Endothelial cell of umbilical vein (primary cell): ENCODE measurements at regions not wholly inside any gene's neighbourhood (a gene's known extent, or its start where the extent isn't known, plus 50 kb on each side); places are given as distances from the start of the nearest gene placed in this dataset.

Experiments used
- CTCF ChIP-seq, 2 donors: IDR thresholded peaks; 1 replicate in 1 of 2; 2 replicates in 1 of 2; pipeline ENCODE4 v1.5.1; 2011; ENCODE audit warnings: low read length in 2 of 2, mild to moderate bottlenecking in 2 of 2, moderate library complexity in 2 of 2, control low read depth in 1 of 2, inconsistent platforms in 1 of 2, low read depth in 1 of 2; ENCODE audit not compliant: insufficient read depth in 1 of 2; ENCODE audit errors: extremely low read depth in 1 of 2
- EZH2 ChIP-seq: IDR thresholded peaks from 2 replicates; pipeline ENCODE4 v1.6.1; 2012; ENCODE audit warnings: borderline replicate concordance, low read depth, mild to moderate bottlenecking, moderate library complexity, low read length, inconsistent platforms; ENCODE audit not compliant: severe bottlenecking
- FOS ChIP-seq: IDR thresholded peaks from 2 replicates; pipeline ENCODE4 v1.6.1; 2011; ENCODE audit warnings: mild to moderate bottlenecking, low read length, moderate library complexity, borderline replicate concordance; ENCODE audit not compliant: insufficient read depth
- MYC ChIP-seq: IDR thresholded peaks from one replicate; pipeline ENCODE4 v1.6.1; 2011; ENCODE audit warnings: mild to moderate bottlenecking, low read depth, low read length
- POLR2A ChIP-seq: IDR thresholded peaks from 2 replicates; pipeline ENCODE4 v1.6.1; 2012; ENCODE audit warnings: low read depth, mild to moderate bottlenecking, control low read depth, low read length
- POLR2AphosphoS5 ChIP-seq: IDR thresholded peaks from 2 replicates; pipeline ENCODE4 v1.6.1; 2012; ENCODE audit warnings: low read depth, mild to moderate bottlenecking, control low read depth, low read length, moderate library complexity; ENCODE audit not compliant: insufficient read depth
- TF ChIP-seq, protein P1 (sequence below): IDR thresholded peaks from 2 replicates; pipeline ENCODE4 v1.6.1; 2011; ENCODE audit not compliant: insufficient read depth, insufficient read length

- TF ChIP-seq EZH2, result no peak
- no peak for TF ChIP-seq CTCF (IDR thresholded peaks at IDR 0.05; ENCODE audit: extremely low read depth in 1 of 2, insufficient read depth in 1 of 2, low read depth in 1 of 2, low read length in 2 of 2)
- no peak for TF ChIP-seq POLR2A
- no peak for TF ChIP-seq POLR2AphosphoS5
- TF ChIP-seq, protein P1, sequence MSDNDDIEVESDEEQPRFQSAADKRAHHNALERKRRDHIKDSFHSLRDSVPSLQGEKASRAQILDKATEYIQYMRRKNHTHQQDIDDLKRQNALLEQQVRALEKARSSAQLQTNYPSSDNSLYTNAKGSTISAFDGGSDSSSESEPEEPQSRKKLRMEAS, result no peak
- TF ChIP-seq FOS, result no peak
- TF ChIP-seq MYC, result no peak
These were observed 178.5 kb downstream of the ZC3H11B start for GRCh38 chr1:219434285-219434922.
